ENCODE measurements at regions not wholly inside any gene's neighbourhood (a gene's known extent, or its start where the extent isn't known, plus 50 kb on each side); places are given as distances from the start of the nearest gene placed in this dataset.
"Not testable (repeated sequence)": the region's sequence is repeated elsewhere in the genome, so short reads cannot be mapped to it uniquely, and the experiment has no call there.

- no peaks in the 10 kb centered on the region for H3K27me3 ChIP-seq
- no peak overlapping the region for H3K4me3 ChIP-seq
- no peaks in the 10 kb centered on the region for H3K36me3 ChIP-seq
- no peak for TF ChIP-seq CTCF (IDR thresholded peaks at IDR 0.05)
- no peaks in the 10 kb centered on the region for H3K4me1 ChIP-seq
- no peak for DNase-seq
- no peak overlapping the region for H3K27ac ChIP-seq
- H3K9me3 ChIP-seq: no peaks in the 10 kb centered on the region
Measured at GRCh38 chr5:154538492-154538891, 60.5 kb upstream of the HAND1 start.

- not testable (repeated sequence) for H3K4me3 ChIP-seq, H3K27ac ChIP-seq, H3K4me1 ChIP-seq, H3K36me3 ChIP-seq, H3K9me3 ChIP-seq, H3K27me3 ChIP-seq, DNase-seq
Measured at GRCh38 chr5:154536439-154536838, 58.4 kb upstream of the HAND1 start.

- H3K4me1 ChIP-seq: no peaks in the 10 kb centered on the region
- H3K27ac ChIP-seq: no peak overlapping the region
- H3K36me3 ChIP-seq: no peaks in the 10 kb centered on the region
- H3K27me3 ChIP-seq: no peaks in the 10 kb centered on the region
- TF ChIP-seq CTCF (IDR thresholded peaks at IDR 0.05): no peak
- no peak for TF ChIP-seq POLR2A (IDR thresholded peaks at IDR 0.05)
- no peaks in the 10 kb centered on the region for H3K9me3 ChIP-seq
- DNase-seq: no peak
- H3K4me3 ChIP-seq: no peak overlapping the region
Measured at GRCh38 chr5:154535535-154535934, 57.5 kb upstream of the HAND1 start.

DNA sequence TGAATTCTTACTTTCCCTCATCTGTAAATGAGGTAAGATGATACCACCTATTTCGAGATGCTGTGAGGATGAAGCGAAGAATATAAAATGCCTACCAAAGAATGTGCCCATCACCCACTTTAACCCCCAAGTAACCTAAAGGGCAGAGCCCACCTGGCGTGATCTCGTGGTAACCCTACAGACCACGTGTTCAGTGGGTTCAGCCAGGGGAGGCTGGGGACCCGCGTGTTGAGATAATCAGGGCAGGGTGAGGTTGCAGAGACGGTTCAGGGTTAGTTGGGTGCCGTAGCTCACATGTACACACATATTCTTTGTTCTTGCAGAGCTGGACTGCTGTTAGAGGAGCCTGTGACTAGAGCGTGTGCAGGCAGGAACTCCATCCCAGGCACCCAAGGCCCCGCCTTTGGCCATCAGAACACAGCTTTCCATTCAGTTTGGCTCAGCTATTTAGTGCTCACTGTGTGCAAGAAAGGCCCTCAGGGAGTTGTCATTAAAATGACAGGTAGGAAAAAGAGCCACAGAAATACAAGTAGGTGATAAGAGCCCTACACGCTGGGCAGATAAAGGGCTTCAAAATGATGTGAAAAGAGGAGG lies 56.5 kb upstream of the HAND1 start:
- Histone ChIP-seq H3K4me1 (no peaks in the 10 kb centered on the region), H3K27ac (no peak overlapping the region), H3K36me3 (no peaks in the 10 kb centered on the region), H3K9me3 (no peaks in the 10 kb centered on the region), H3K27me3 (no peaks in the 10 kb centered on the region), H3K4me3 (no peak overlapping the region)
- TF ChIP-seq CTCF (IDR thresholded peaks at IDR 0.05): no peak
- TF ChIP-seq POLR2A (IDR thresholded peaks at IDR 0.05): no peak
- DNase-seq: no peak

DNA sequence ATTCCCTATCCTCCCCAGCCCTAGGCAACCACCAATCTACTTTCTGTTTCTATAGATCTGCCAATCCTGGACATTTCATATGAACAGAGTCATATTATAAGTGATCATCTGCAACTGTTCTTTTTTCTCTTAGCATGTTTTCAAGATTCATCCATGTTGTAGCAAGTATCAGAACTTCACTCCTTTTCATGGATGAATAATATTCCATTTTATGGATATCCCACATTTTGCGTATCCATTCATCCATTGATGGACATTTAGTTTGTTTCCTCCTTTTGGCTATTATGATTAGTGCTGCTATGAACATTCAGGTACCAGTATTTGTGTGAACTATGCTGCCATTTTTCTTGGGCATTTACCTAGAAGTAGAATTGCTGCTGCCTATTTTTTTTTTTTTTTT lies 51.3 kb upstream of the HAND1 start:
- Histone ChIP-seq H3K4me3 (no peak overlapping the region), H3K36me3 (no peaks in the 10 kb centered on the region), H3K27ac (no peak overlapping the region), H3K9me3 (no peaks in the 10 kb centered on the region), H3K27me3 (no peaks in the 10 kb centered on the region), H3K4me1 (no peaks in the 10 kb centered on the region)
- TF ChIP-seq POLR2A (IDR thresholded peaks at IDR 0.05) (no peak), CTCF (IDR thresholded peaks at IDR 0.05) (no peak)
- no peak for DNase-seq

GRCh38 chr5:154528005-154528594 lies 50.1 kb upstream of the HAND1 start:
- Histone ChIP-seq H3K27ac (no peak overlapping the region), H3K4me3 (no peak overlapping the region), H3K36me3 (no peaks in the 10 kb centered on the region), H3K9me3 (no peaks in the 10 kb centered on the region), H3K4me1 (no peaks in the 10 kb centered on the region), H3K27me3 (no peaks in the 10 kb centered on the region)
- TF ChIP-seq CTCF (IDR thresholded peaks at IDR 0.05) (no peak), POLR2A (IDR thresholded peaks at IDR 0.05) (no peak)
- no peak for DNase-seq

Small RNA genes in the stretch of these regions (small RNA-seq; reads per million reads assigned to genes)
- 0 reads per million in 2 donors for gene MIR1303
- 0 reads per million in 2 donors for gene MIR3141

All from Peyer's patch (tissue), 4 donors.